Right hindlimb (tissue), 1 donor: ENCODE measurements at regions not wholly inside any gene's neighbourhood (a gene's known extent, or its start where the extent isn't known, plus 50 kb on each side); places are given as distances from the start of the nearest gene placed in this dataset.

Source experiments
- DNase-seq: peaks from one replicate; pipeline ENCODE4 v3.0.0-alpha.2; 2018

- peak; percentile 31 for DNase-seq
These were observed 486.3 kb downstream of the ACTR3B start for GRCh38 chr7:153245809-153246208.

GRCh38 chr7:153247926-153248325, 488.4 kb downstream of the ACTR3B start:
- no peak for DNase-seq

- DNase-seq, result no peak
These were observed 499.1 kb downstream of the ACTR3B start for GRCh38 chr7:153258686-153259085.

- no peak for DNase-seq
These were observed 516.8 kb downstream of the ACTR3B start for GRCh38 chr7:153276394-153276793.

GRCh38 chr7:153286763-153287162, 527.2 kb downstream of the ACTR3B start:
- DNase-seq, result no peak

GRCh38 chr7:153290066-153290465, 530.5 kb downstream of the ACTR3B start:
- no peak for DNase-seq

GRCh38 chr7:153297141-153297540, 537.6 kb downstream of the ACTR3B start:
- DNase-seq, result no peak

GRCh38 chr7:153301936-153302335, 542.4 kb downstream of the ACTR3B start:
- no peak for DNase-seq

- DNase-seq, result no peak
These were observed 560.5 kb downstream of the ACTR3B start for GRCh38 chr7:153320005-153320404.

GRCh38 chr7:153320681-153321080, 561.1 kb downstream of the ACTR3B start:
- DNase-seq, result no peak

GRCh38 chr7:153322991-153323390, 563.4 kb downstream of the ACTR3B start:
- DNase-seq, result no peak

- DNase-seq, result no peak
These were observed 564.5 kb downstream of the ACTR3B start for GRCh38 chr7:153324094-153324493.

GRCh38 chr7:153327683-153328082, 568.1 kb downstream of the ACTR3B start:
- DNase-seq, result no peak

- no peak for DNase-seq
These were observed 571.9 kb downstream of the ACTR3B start for GRCh38 chr7:153331427-153331826.

- DNase-seq, result no peak
These were observed 594.5 kb downstream of the ACTR3B start for GRCh38 chr7:153354071-153354470.

GRCh38 chr7:153370092-153370491, 610.5 kb downstream of the ACTR3B start:
- DNase-seq, result no peak

- no peak for DNase-seq
These were observed 621.1 kb downstream of the ACTR3B start for GRCh38 chr7:153380636-153381035.

GRCh38 chr7:153381275-153382040, 621.9 kb downstream of the ACTR3B start:
- DNase-seq, result peak; percentile 47

GRCh38 chr7:153382641-153383101, 623.1 kb downstream of the ACTR3B start:
- DNase-seq, result peak; percentile 80

- DNase-seq, result no peak
These were observed 624.2 kb downstream of the ACTR3B start for GRCh38 chr7:153383781-153384180.

GRCh38 chr7:153385502-153385901, 626.0 kb downstream of the ACTR3B start:
- no peak for DNase-seq

- DNase-seq, result no peak
These were observed 627.0 kb downstream of the ACTR3B start for GRCh38 chr7:153386556-153386955.

- no peak for DNase-seq
These were observed 629.1 kb downstream of the ACTR3B start for GRCh38 chr7:153388611-153389010.

- no peak for DNase-seq
These were observed 629.7 kb downstream of the ACTR3B start for GRCh38 chr7:153389261-153389660.

GRCh38 chr7:153390955-153391354, 631.4 kb downstream of the ACTR3B start:
- DNase-seq, result no peak
